Activated CD4-positive, alpha-beta T cell treated with anti-CD3 and anti-CD28 coated beads, Interleukin-2, amount 10 ng/mL, durations not matched to agents 7 days and 5 days (primary cell): ENCODE measurements at regions not wholly inside any gene's neighbourhood (a gene's known extent, or its start where the extent isn't known, plus 50 kb on each side); places are given as distances from the start of the nearest gene placed in this dataset.
"Not testable (repeated sequence)": the region's sequence is repeated elsewhere in the genome, so short reads cannot be mapped to it uniquely, and the experiment has no call there.

Experiments
- CTCF ChIA-PET: fragments of 350-600 bp; sonication (Branson Sonifier 250); formaldehyde crosslinking; loops from one replicate; lab custom pipeline; 2021; ENCODE audit warnings: antibody characterized with exemption; lab: Charles Lee
- POLR2A ChIA-PET: fragments of 350-600 bp; sonication (Branson Sonifier 250); formaldehyde crosslinking; loops from one replicate; lab custom pipeline; 2021; ENCODE audit warnings: antibody characterized with exemption; lab: Charles Lee
- DNase-seq: peaks from one replicate; pipeline ENCODE4 v3.0.0-alpha.2; 2020
- H3K27ac Mint-ChIP-seq: one replicate; pipeline ENCODE4 v1.8.0; 2021; ENCODE audit warnings: mild to moderate bottlenecking, moderate library complexity, mixed read lengths
- H3K27me3 Mint-ChIP-seq: one replicate; pipeline ENCODE4 v1.8.0; 2021; ENCODE audit warnings: mixed read lengths
- H3K36me3 Mint-ChIP-seq: one replicate; pipeline ENCODE4 v1.8.0; 2021; ENCODE audit warnings: low read depth, mixed read lengths
- H3K4me1 Mint-ChIP-seq: one replicate; pipeline ENCODE4 v1.8.0; 2021; ENCODE audit warnings: mixed read lengths
- H3K4me3 Mint-ChIP-seq: one replicate; pipeline ENCODE4 v1.8.0; 2021; ENCODE audit warnings: mild to moderate bottlenecking, moderate library complexity, mixed read lengths
- H3K9me3 Mint-ChIP-seq: one replicate; pipeline ENCODE4 v1.8.0; 2021; ENCODE audit warnings: mixed read lengths

- POLR2A ChIA-PET = no interaction called here
- no peaks in the 10 kb centered on the region for H3K4me1 Mint-ChIP-seq
- no peak for DNase-seq
- no peaks in the 10 kb centered on the region for H3K36me3 Mint-ChIP-seq
- CTCF ChIA-PET = no interaction called here
- H3K27ac Mint-ChIP-seq = no peak overlapping the region
- no peaks in the 10 kb centered on the region for H3K27me3 Mint-ChIP-seq
- H3K9me3 Mint-ChIP-seq = no peaks in the 10 kb centered on the region
- no peak overlapping the region for H3K4me3 Mint-ChIP-seq
These were observed 51.6 kb upstream of the LYRM9 start for GRCh38 chr17:27944546-27945332.

- H3K4me1 Mint-ChIP-seq = no peaks in the 10 kb centered on the region
- no peak overlapping the region for H3K27ac Mint-ChIP-seq
- CTCF ChIA-PET = no interaction called here
These were observed 52.1 kb upstream of the LYRM9 start for GRCh38 chr17:27945333-27945616.

DNA sequence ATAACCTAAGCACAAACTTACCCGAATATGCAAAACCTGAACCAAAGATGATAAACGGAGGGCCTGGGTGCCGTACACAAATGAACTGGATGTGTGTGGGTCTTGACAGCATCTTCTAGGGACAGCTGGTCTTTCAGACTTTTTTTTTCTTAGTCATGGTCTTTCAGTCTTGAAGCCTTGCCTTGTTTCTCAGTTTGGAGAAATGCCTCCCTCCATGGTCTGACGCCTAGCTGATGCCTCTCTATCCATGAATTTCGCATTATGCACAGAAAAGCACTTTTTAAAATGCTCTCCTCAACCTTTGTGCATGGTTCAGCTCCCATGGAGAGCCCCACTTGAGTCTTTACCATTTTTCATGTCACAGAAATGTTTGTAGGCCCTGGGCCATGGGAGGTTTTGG lies 52.8 kb upstream of the LYRM9 start:
- Mint-ChIP-seq H3K27me3 (no peaks in the 10 kb centered on the region), H3K4me1 (no peaks in the 10 kb centered on the region), H3K4me3 (no peak overlapping the region), H3K9me3 (no peaks in the 10 kb centered on the region), H3K27ac (no peak overlapping the region), H3K36me3 (no peaks in the 10 kb centered on the region)
- DNase-seq = no peak
- ChIA-PET POLR2A (no interaction called here), CTCF (no interaction called here)

More at GRCh38 chr17:27945333-27945616, 52.1 kb upstream of the LYRM9 start:
- Mint-ChIP-seq H3K36me3 (no peaks in the 10 kb centered on the region), H3K27me3 (no peaks in the 10 kb centered on the region), H3K9me3 (no peaks in the 10 kb centered on the region), H3K4me3 (no peak overlapping the region)
- POLR2A ChIA-PET = no interaction called here
- DNase-seq = no peak

DNA sequence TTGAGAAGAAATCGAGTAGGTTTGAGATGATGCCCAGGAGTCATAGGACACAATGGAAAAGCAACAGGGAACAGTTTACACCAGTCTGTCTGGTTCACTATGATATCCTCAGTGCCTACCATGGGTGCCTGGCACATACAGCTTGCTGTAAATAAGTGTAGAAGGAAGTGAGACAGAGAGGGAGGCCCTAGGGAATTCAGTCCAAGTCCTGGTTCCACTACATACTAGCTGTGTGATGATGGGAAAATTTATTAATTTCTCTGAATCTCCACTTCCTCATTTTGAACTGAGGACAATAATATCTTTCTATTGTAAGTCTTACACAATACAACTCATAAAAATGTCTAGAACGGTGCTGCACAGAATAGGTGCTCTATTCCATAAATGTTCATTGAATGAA lies 53.3 kb upstream of the LYRM9 start:
- no peak overlapping the region for H3K4me3 Mint-ChIP-seq
- H3K4me1 Mint-ChIP-seq = no peaks in the 10 kb centered on the region
- H3K27ac Mint-ChIP-seq = no peak overlapping the region
- ChIA-PET POLR2A (no interaction called here), CTCF (no interaction called here)
- H3K9me3 Mint-ChIP-seq = no peaks in the 10 kb centered on the region
- no peaks in the 10 kb centered on the region for H3K27me3 Mint-ChIP-seq
- H3K36me3 Mint-ChIP-seq = no peaks in the 10 kb centered on the region
- DNase-seq = no peak

- no peaks in the 10 kb centered on the region for H3K27me3 Mint-ChIP-seq
- no peaks in the 10 kb centered on the region for H3K4me1 Mint-ChIP-seq
- no peaks in the 10 kb centered on the region for H3K9me3 Mint-ChIP-seq
- DNase-seq = no peak
- H3K27ac Mint-ChIP-seq = no peak overlapping the region
- POLR2A ChIA-PET = no interaction called here
- H3K36me3 Mint-ChIP-seq = no peaks in the 10 kb centered on the region
- CTCF ChIA-PET = no interaction called here
- no peak overlapping the region for H3K4me3 Mint-ChIP-seq
These were observed 53.8 kb upstream of the LYRM9 start for GRCh38 chr17:27947005-27947406.

DNA sequence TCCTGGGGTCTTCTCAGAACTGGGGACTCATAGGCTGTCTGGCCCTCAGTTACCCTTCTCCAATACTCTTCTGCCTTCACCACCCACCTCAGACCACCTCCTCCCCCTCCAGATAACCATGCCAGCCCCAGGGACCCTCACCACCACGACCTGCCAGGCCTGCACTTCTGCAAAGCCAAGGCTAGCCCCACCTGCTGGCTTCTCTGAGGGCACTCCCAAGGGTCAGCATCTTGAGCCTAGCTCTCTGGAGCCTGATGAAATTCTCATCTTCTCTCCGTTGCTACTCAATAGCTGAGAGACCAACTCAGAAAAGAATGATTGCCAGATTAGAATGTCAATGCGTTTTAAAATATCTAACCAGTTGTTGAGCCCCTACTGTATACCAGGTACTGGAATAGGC lies 56.1 kb upstream of the LYRM9 start:
- H3K4me3 Mint-ChIP-seq = no peak overlapping the region
- H3K27me3 Mint-ChIP-seq = no peaks in the 10 kb centered on the region
- CTCF ChIA-PET = no interaction called here
- H3K36me3 Mint-ChIP-seq = no peaks in the 10 kb centered on the region
- H3K27ac Mint-ChIP-seq = no peak overlapping the region
- POLR2A ChIA-PET = no interaction called here
- no peaks in the 10 kb centered on the region for H3K4me1 Mint-ChIP-seq
- no peaks in the 10 kb centered on the region for H3K9me3 Mint-ChIP-seq
- no peak for DNase-seq

GRCh38 chr17:27950225-27950624 lies 57.1 kb upstream of the LYRM9 start:
- CTCF ChIA-PET, H3K27ac Mint-ChIP-seq, H3K27me3 Mint-ChIP-seq, DNase-seq, H3K9me3 Mint-ChIP-seq, H3K4me3 Mint-ChIP-seq, H3K4me1 Mint-ChIP-seq, H3K36me3 Mint-ChIP-seq, POLR2A ChIA-PET: not testable (repeated sequence)

GRCh38 chr17:27950995-27951394 lies 57.8 kb upstream of the LYRM9 start:
- H3K9me3 Mint-ChIP-seq = no peaks in the 10 kb centered on the region
- ChIA-PET POLR2A (no interaction called here), CTCF (no interaction called here)
- no peaks in the 10 kb centered on the region for H3K4me1 Mint-ChIP-seq
- H3K27ac Mint-ChIP-seq = no peak overlapping the region
- H3K36me3 Mint-ChIP-seq = no peaks in the 10 kb centered on the region
- DNase-seq = no peak
- H3K27me3 Mint-ChIP-seq = peaks cover 4% of the 10 kb centered on the region
- no peak overlapping the region for H3K4me3 Mint-ChIP-seq

- Mint-ChIP-seq H3K27ac (no peak overlapping the region), H3K27me3 (peaks cover 4% of the 10 kb centered on the region), H3K4me3 (no peak overlapping the region), H3K9me3 (no peaks in the 10 kb centered on the region), H3K36me3 (no peaks in the 10 kb centered on the region), H3K4me1 (no peaks in the 10 kb centered on the region)
- POLR2A ChIA-PET = no interaction called here
- CTCF ChIA-PET = no interaction called here
- no peak for DNase-seq
These were observed 58.7 kb upstream of the LYRM9 start for GRCh38 chr17:27951872-27952271.

DNA sequence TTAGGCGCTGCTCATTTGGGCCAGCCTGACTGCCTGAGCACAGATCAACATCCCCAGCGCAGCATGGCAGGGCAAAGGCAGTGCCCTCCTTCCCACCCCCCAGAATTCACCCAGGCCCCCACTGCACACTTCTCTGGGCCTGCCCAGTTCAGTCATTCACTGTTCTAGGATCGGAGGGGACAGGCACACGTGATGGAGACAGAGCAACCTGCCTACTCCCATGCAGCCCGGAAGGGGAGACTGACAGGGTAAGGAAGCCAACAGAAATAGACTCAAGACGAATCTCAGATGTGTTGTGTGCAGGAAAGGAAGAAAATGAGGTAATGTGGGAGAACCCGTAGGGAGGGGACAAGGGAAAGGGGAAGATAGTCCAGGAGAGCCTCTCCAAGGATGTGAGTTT lies 59.2 kb upstream of the LYRM9 start:
- no peak overlapping the region for H3K4me3 Mint-ChIP-seq
- ChIA-PET CTCF (no interaction called here), POLR2A (no interaction called here)
- H3K9me3 Mint-ChIP-seq = no peaks in the 10 kb centered on the region
- DNase-seq = no peak
- no peaks in the 10 kb centered on the region for H3K36me3 Mint-ChIP-seq
- no peak overlapping the region for H3K27ac Mint-ChIP-seq
- H3K4me1 Mint-ChIP-seq = no peaks in the 10 kb centered on the region
- peaks cover 4% of the 10 kb centered on the region for H3K27me3 Mint-ChIP-seq

DNA sequence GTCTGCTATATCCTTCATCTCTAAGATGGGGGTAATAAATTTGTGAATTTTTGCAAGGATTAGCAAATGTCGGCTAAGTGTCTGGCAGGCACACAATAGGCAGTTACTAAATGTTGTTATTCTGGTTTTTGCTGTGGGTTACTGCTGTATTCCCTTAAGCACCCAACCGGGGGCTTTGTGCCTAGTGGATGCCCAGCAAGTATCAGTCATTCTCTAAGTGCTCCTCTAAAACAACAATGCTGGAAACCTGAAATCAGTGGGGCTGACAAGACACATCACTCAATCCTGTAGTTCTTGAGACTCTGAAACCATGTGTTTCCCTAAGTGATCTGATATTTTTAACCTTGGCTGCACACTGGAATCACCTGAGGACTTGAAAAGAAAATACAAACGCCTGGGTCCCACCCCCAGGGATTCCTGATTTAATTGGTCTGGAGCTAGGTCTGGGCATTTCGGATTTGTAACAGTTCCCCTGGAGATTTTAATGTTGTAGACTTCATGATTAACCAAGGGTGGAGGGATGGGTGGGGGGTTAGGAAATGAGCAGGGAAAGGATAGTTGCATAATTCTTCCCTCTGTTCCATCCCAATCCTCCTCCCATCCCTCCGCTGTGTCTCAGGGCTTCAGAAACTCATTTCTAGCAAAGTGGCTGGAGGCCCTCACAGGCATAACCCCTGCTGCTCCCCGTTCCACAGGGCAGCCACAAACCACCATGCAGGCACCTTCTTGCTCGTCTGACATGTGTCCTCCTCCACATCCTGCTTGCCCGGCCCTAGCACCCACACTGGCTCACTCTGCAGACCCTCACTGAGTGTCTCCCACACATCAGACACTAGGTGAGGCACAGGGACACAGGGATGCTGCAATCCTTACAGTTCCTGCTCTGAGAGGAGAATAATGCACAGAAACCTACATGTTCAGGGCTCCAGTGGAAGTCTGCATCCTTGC lies 61.7 kb upstream of the LYRM9 start:
- no peaks in the 10 kb centered on the region for H3K4me1 Mint-ChIP-seq
- H3K9me3 Mint-ChIP-seq = no peaks in the 10 kb centered on the region
- peaks cover 4% of the 10 kb centered on the region for H3K27me3 Mint-ChIP-seq
- H3K27ac Mint-ChIP-seq = no peak overlapping the region
- DNase-seq = no peak
- CTCF ChIA-PET = no interaction called here
- POLR2A ChIA-PET = no interaction called here
- no peaks in the 10 kb centered on the region for H3K36me3 Mint-ChIP-seq
- H3K4me3 Mint-ChIP-seq = no peak overlapping the region

DNA sequence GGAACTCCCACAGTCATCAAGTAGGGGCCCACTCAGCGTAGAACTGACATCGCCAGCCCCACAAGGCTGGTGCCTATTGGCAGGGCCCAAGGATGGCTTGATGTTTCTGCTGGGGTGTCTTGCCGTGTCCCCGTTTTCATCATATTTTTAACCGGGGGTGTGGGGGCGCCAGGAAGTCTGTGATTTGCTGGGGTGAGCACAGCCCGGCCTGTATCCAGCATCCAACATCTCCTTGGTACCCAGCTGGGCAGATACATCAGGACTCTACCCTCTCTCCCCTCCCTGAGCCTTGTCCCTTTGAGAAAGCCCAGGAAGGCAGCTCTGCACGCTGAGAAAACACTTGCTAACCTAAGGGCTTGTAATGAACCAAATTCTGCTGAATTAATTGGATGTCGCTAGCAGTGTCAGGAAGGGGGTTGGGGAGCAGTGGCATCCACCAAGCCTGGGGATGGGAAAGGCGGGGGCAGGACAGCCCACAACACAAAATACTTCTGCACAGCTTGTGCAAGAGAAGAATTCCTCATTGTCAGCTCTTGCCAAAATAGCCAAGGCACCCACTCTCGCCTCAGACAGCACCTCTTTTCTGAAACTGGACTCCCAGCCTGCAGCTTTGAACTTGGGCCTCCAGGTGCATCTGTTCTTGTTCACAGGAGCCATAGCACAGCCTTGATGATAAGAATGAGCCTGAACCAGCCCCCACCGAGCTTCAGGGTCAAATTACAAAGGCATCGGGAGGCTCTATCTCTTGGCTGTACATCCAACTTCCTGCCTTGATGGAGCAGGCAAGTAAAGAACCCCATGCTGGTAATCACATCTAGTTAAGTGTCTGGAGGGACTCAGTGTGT lies 63.7 kb upstream of the LYRM9 start:
- Mint-ChIP-seq H3K27ac (no peak overlapping the region), H3K9me3 (no peaks in the 10 kb centered on the region), H3K27me3 (peaks cover 4% of the 10 kb centered on the region), H3K36me3 (no peaks in the 10 kb centered on the region), H3K4me3 (no peak overlapping the region), H3K4me1 (no peaks in the 10 kb centered on the region)
- DNase-seq = no peak
- CTCF ChIA-PET = no interaction called here
- POLR2A ChIA-PET = no interaction called here

DNA sequence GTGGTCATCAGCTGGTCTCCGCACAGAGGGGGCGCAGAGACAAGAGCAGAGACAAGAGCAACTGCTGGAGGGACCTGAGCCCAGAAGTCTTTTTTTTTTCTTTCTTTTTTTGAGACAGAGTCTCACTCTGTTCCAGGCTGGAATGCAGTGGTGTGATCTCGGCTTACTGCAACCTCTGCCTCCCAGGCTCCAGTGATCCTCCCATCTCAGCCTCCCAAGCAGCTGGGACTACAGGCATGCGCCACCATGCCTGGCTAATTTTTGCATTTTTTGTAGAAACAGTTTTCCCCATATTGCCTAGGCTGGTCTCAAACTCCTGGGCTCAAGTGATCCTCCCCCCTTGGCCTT lies 64.3 kb upstream of the LYRM9 start:
- H3K27me3 Mint-ChIP-seq, POLR2A ChIA-PET, H3K9me3 Mint-ChIP-seq, DNase-seq, CTCF ChIA-PET, H3K4me3 Mint-ChIP-seq, H3K27ac Mint-ChIP-seq, H3K4me1 Mint-ChIP-seq, H3K36me3 Mint-ChIP-seq: not testable (repeated sequence)
